Loucy (cell line): ENCODE measurements at regions not wholly inside any gene's neighbourhood (a gene's known extent, or its start where the extent isn't known, plus 50 kb on each side); places are given as distances from the start of the nearest gene placed in this dataset.

ENCODE experiments used
- EZH2phosphoT487 ChIP-seq: fragments of 200-600 bp; IDR thresholded peaks from 2 replicates; pipeline ENCODE4 v1.6.1; 2018; ENCODE audit warnings: antibody characterized with exemption, mild to moderate bottlenecking, moderate library complexity, borderline replicate concordance
- TF ChIP-seq, protein P1 (sequence below): fragments of 200-600 bp; sonication (generic); conservative IDR thresholded peaks from 2 replicates; pipeline ENCODE4 v1.5.1; 2014; ENCODE audit warnings: mild to moderate bottlenecking, antibody characterized with exemption, low read length

DNA sequence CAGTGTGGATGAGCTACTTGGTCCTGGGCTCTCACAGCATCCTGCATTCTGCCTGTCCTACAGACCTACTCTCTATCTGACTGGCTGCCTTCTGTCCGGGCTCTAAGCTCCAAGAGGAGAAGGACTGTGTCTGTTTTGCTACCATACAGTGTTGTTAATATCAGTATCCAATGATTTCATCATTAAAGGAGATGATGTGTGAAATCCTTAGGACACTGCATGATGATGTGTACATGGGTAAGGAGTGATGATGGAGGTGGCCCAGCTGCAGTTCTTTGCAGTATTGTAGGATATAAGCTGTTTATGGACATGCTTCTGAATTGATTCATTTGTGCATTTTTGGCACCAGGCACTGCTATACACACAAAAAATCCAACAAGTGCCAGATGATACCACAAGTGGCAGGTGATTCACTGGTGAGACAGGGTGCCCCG, 536.9 kb upstream of the CDH11 start:
- TF ChIP-seq, protein P1, sequence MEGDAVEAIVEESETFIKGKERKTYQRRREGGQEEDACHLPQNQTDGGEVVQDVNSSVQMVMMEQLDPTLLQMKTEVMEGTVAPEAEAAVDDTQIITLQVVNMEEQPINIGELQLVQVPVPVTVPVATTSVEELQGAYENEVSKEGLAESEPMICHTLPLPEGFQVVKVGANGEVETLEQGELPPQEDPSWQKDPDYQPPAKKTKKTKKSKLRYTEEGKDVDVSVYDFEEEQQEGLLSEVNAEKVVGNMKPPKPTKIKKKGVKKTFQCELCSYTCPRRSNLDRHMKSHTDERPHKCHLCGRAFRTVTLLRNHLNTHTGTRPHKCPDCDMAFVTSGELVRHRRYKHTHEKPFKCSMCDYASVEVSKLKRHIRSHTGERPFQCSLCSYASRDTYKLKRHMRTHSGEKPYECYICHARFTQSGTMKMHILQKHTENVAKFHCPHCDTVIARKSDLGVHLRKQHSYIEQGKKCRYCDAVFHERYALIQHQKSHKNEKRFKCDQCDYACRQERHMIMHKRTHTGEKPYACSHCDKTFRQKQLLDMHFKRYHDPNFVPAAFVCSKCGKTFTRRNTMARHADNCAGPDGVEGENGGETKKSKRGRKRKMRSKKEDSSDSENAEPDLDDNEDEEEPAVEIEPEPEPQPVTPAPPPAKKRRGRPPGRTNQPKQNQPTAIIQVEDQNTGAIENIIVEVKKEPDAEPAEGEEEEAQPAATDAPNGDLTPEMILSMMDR, result no peak
- no peak for TF ChIP-seq EZH2phosphoT487
